Stromal cell of bone marrow (primary cell): ENCODE measurements at regions not wholly inside any gene's neighbourhood (a gene's known extent, or its start where the extent isn't known, plus 50 kb on each side); places are given as distances from the start of the nearest gene placed in this dataset.
"Not testable (repeated sequence)": the region's sequence is repeated elsewhere in the genome, so short reads cannot be mapped to it uniquely, and the experiment has no call there.

Experiments used
- DNase-seq: peaks from one replicate; pipeline ENCODE4 v3.0.0-alpha.2; 2012; ENCODE audit warnings: low read depth

DNA sequence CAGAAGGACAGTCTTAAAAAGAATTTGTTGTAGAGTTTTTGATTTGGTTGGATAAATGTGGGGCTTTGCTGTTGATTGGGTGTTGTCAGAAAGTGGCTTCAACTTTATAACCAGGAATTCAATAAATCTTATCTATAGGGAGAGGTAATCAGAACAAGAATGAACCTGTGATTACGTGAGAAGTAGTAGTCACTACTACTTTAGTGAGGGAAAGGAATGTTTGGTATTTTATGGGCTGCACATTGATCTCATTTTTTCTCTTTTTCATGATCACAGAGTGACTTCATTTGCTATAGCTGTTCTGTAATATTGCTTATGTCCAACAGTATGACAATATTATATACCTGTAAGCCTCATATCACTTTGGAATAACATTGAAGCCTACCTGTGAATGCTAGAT lies 485.2 kb upstream of the BCHE start:
- DNase-seq, result no peak

DNA sequence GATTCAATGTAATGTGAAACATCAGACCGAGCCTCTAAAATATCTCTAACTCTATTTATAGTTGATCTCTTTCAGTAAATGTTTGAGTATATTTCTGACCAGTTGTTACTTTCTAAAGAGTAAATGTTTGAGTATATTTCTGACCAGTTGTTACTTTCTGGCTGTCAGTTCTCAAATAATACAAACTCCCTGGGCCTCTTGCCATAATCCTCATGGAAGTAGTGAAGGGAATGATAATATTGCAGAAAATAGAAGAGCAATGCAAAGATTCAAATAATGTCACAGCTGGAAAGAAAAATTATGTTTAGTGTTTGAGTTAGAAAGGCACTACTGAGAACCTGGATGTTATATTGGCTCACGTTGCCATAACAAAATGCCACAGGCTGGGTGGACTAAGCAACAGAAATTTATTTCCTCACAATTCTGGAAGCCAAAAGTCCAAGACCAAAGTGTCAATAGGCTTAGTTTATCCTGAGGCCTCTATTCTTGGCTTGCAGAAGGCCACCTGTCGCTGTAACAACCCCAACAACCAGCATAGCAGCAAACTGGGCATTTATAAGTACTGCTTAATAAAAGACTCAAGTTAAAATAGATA lies 470.6 kb upstream of the BCHE start:
- DNase-seq, result no peak

DNA sequence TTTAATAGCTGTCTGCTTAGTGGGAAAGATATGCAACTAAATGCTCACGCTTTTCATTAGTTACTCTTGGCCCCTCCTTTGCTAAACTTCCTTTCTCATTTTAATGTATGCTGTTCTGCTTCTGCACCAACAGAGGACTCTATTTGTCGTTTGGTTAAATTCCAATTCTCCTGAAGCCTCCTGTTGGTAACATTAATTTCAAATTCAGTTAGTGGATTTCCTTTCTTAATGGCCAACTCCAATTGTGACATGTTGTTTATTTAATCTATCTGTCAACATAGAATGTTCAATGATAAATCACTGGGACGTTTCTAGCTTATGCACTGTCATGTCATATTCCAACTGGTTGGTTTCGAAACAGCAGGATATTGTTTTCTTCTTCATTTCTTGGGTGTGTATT lies 467.4 kb upstream of the BCHE start:
- DNase-seq, result no peak

DNA sequence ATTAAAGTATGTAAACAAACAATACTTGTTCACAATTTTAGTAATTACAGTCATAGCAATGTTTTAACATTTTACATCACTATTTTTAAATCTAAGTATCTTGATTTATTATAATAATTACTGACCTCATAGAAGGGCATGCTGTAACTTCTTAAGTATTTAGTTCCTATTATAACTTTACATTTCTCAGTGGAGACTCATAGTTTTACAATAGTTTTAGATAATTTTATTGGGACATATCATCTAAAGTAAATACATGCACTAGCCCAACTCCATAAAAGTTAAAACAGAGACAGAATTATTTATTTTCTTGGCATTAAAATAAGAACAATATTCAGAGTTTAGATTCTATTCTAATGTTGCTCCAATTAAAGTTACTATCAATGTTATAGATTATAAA lies 466.5 kb upstream of the BCHE start:
- no peak for DNase-seq

DNA sequence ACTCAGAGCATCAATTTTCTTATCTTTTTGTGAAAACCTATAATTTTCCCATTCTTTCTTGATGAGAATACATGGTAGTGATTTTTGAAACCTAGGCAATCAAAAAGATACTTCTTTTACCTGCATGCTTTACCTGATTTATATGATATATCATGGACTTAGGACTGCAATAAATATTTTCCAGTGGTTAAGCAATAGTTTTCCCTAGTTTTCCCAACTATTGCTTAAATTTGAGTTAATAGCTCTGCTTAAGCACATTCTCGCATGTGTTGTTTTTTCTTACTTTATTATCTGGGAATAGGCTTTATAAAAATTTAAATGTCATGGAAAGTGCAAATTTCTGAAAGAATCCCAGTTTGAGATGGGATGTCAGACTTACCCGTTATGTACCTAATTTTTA lies 465.1 kb upstream of the BCHE start:
- no peak for DNase-seq

DNA sequence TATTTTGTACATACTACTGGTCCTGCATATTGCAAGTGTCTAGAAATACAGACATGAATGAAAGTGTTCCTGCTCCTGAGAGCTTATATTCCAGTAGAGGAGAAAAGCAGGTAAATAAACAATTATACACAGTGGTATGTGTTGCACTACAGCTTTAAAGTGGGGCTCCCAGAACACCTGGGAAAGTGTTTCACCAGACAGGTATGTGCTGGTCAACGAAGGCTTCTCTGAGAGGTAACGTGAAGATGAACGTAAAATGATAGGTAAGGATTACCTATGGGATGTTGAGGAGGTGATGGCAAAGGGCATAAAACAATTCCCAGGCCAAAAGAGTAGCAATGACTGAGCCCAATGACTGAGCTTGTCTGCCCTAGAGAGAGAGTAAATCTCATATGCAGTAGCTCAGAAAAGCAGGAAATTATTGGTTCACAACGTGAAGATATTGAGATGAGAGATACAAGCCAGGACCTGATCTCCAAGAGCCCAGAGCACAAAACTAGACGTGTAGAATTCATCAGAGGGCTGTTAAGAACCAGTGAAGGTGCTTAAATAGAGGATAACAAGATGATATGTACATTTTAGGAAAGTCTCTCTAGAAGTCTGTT lies 459.1 kb upstream of the BCHE start:
- DNase-seq, result no peak

DNA sequence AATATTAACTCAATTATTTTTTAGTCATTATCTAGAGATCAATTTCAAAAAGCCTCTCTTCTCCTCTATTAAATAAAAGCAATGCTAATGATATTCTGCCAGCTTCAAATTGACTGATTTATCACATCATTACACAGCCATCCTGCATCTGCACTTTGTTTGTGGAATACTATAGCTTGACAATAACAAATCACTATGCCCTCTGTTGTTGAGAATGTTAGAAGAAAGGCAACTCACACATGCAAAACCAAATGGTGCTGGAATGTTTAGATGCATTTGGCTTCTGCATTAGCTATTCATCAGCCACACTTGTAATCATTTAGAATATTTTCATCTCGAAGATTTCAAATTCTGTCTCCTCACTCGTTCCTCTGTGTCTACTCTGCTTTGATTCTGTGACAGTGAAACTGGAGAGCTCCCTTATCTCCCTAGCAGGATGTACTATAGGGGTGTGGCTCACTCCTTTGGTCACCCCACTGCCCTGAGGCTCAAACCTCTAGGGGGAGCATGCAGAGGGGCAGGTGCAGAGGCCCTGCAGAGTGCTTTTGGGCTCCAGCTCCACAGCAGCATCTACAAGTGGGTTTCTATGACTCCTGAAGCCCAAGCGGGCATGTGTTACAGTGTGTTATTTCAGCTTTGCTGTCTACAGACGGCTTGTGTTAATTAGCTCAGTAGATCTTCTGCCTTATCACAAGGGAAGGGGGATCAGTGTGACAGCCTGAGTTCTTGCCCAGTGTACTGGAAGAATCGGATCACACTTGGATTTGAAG lies 454.1 kb upstream of the BCHE start:
- DNase-seq, result no peak

DNA sequence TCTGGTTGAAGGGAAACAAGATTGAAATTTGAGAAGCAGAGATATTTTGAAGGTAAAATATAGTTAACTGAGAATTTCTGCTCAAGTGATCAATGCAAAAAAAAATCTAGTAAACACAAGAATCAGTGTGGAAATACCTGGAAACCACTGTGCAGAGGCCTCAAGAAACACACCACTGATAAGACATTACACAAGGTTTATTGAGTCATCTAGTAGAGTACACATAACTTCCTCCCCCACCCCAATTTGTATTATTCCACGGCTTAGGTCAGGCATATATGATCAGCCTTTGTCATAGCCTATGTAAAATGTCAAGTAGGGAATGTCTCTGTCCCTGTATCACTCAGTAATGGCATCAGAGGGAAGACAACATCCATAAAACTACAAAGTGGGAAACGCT lies 447.8 kb upstream of the BCHE start:
- DNase-seq, result no peak

DNA sequence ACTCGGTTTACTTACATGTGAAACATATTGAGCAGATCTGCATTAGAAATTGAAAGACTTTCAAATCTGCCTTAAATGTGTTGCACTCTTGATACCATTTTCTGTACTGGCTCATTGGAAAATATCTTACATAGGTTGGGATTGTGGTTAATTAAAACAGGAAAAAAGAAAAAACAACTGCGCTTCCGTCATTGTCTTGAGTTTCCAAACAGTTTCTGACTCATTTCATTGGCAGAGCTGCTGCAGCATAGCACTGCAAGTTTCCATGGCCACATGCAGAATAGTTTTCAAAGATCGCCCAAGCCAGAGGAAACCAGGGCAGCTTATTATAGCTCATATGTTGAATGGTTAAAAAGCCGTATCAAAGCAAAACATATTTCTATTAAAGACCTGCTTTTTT lies 446.6 kb upstream of the BCHE start:
- DNase-seq, result peak; percentile 77

DNA sequence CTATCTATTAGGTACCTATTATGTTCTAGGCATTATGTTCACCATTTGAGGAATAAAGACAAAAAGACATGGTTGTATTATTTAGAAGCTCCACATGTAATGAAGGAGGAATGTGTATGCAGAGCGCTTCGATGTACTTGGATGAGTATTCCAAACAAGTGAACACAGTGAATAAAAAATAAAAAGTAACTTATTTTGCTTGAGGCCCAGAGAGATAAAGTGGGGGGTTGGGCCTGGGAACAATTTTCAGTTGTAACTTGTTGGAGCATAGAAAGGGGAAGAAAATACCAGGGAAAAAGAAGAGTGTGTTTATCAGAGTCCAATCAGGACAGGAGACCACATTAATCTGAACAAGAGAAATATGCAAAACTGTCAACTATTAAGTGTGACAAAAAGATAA lies 445.7 kb upstream of the BCHE start:
- no peak for DNase-seq

DNA sequence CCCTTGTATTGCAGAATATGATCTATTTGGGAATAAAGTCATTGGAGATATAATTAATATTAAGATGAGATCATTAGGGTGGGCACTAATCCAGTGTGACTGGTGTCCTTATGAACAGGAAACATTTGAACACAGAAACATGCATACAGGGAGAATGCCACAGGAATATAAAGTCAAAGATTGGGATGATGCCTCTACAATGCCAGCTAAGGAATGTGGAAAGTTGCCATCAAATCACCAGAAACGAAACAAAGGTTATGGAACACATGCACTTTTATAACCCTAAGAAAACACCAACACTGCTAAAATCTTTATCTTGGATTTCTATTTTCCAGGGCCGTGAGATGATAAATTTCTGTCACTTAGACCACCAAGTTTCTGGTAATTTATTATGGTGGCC lies 442.4 kb upstream of the BCHE start:
- DNase-seq, result no peak

DNA sequence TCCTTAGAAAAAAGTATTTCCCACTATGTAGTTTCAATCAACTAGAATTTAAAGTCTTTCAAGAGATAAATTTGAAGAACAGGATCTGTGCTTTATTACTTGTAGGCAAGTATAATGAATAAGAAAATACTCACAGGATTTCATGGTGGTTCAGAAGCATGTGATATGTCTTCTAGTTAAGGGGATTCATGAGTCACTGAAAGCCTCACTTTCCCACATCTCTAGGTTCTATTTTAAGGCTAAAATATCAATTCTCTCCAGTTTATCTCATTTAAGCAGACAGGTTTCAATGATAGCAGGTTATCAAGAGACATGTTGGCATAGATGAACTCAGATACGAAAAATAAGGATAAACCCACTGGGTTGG lies 437.8 kb upstream of the BCHE start:
- DNase-seq, result peak; percentile 9

DNA sequence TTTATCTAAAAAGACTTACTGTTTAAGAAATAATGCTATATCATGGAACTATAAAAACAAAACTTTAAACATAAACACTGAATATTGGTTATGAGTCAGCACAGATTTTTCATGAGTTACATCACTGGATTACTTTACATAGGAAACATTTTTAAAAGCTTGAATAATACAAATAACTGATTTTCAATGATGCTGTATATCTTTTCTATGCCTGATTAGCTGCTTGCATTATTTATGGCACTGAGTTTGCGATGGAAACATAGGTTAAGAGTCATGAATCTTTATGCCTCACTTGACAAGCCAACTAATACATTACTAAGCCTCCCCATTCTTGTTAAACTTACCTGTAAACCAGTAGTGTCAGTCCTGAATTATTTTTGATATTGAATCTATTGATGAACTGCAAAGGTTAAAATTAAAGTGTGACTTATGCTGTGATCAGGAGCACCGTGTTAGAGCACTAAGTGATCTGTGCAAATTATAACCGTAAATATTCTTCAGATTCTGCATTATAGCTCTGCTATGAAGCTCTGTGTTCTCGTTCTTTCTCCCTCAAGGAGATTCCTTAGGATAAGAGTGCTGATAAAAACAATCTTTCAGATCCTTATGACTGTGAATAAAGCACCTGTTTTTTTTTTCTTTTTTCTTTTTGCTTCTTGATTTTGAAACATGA lies 437.3 kb upstream of the BCHE start:
- DNase-seq, result no peak

DNA sequence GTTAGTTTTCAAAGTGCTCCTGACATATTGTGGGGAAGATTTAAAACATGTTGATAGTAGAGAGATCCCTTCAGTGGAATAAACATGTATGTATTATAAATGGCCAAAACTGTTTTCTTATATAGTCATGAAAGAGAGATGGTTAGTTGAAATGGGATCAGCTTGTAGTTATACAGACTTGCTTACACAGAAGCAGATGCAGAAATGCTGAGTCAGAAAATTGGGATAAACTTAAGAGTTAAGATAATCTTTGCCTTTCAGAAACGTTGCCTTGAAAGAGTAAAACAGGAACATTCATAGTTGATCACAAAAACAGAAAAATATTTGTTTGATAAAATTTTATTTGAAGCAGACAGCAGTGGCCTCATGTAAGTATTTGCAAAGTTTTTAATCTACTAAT lies 433.2 kb upstream of the BCHE start:
- DNase-seq, result no peak

DNA sequence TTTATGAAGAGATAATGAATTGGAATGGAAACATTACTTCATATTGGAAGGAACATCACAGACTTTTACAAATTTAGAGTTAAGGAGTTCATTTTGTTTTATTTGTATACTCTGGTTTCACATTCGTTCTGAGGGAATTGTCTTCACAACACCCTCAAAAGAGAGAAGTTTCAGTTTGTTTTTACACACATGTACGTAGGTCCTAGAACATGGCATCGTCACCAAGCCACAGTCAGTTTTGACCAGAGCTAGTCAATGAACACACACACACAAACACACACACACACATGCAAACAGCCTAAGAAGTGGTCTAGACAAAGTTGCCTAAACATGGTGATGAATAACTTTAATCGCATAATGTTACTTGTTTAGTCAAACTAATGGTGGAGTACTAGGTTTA lies 427.9 kb upstream of the BCHE start:
- DNase-seq, result no peak

DNA sequence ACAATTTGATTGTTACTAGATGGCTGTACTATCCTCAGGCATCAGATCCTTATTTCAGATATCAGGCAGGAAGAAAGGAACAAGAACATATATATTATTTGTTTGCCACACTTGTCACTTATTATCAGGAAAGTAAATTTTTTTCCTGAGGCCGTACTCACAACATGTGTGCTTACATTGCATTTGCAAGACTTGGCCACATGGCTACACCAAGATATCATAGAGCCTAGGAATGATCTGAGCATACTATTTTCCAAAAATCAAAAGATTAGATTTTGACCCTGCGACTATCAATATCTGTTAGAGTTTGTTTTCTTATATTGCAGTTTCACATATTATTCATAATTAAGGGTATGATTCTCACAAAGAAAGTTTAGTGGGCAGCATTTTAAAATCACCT lies 426.2 kb upstream of the BCHE start:
- DNase-seq, result no peak

DNA sequence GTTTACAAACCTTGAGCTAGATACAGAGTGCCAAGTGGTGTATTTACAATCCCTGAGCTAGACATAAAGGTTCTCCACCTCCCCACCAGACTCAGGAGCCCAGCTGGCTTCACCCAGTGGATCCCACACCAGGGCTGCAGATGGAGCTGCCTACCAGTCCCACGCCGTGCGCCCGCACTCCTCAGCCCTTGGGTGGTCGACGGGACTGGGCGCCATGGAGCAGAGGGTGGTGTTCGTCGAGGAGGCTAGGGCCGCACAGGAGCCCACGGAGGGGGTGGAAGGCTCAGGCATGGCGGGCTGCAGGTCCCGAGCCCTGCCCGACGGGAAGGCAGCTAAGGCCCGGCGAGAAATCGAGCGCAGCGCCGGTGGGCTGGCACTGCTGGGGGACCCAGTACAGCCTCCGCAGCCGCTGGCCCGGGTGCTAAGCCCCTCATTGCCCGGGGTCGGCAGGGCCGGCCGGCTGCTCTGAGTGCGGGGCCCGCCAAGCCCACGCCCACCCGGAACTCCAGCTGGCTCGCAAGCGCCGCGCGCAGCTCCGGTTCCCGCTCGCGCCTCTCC lies 421.1 kb upstream of the BCHE start:
- DNase-seq, result not testable (repeated sequence)

DNA sequence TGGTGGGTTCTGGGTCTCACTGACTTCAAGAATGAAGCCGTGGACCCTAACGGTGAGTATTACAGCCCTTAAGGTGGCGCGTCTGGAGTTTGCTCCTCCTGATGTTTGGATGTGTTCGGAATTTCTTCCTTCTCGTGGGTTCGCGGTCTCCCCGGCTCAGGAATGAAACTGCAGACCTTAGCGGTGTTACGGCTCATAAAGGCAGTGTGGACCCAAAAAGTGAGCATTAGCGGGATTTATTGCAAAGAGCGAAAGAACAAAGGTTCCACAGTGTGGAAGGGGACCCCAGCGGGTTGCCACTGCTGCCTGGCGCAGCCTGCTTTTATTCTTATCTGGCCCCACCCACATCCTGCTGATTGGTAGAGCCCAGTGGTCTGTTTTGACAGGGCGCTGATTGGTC lies 420.5 kb upstream of the BCHE start:
- no peak for DNase-seq

DNA sequence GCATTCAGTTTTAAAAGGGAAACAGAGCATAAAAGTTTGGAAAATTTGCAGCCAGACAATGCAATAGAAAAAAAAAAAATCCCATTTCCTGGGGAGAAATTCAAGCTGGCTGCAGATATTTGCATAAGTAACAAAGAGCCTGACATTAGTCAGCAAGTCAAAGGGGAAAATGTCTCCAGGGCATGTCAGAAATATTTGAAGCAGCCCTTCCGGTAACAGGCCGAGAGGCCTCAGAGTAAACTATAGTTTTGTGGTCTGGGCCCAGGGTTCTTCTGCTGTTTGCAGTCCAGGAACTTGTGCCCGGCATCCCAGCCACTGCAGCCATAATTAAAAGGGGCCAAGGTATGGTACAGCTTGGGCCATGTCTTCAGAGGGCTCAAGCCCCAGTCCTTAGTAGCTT lies 411.6 kb upstream of the BCHE start:
- no peak for DNase-seq

DNA sequence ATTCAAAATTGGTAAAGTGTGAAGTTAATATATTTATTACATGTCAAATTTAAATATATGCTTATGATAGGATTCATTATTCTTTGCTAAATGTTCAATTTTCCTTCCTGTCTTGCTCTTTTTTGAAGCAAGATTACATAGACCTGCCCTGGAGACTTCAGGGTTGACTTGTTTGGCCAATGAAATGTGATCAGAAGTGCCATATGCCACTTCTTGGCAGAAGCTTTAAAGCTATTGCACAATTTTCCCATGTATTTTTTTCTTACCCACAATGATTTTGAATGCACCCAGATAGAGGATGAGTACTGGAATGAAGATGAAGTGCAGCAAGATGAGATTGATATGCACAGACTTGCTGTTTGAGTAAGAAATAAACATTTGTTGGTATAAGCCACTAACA lies 406.3 kb upstream of the BCHE start:
- no peak for DNase-seq

DNA sequence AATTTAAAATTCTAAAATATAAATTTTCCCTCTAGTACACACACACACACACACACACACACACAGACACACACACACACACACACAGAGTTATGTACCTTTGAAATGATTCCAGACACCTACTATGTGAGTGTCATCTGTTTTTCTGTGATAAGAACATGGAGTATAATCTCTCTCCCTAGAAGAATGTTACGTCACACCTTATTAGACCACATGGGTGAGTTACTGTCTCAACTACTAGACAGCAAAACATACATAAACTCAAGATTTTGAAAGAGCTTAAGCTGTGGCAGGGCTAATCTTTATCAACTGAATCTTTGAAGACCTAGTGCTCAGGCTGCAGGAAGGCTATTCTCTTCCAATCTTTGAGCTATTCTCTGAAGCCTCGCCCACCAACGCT lies 385.9 kb upstream of the BCHE start:
- DNase-seq, result no peak

DNA sequence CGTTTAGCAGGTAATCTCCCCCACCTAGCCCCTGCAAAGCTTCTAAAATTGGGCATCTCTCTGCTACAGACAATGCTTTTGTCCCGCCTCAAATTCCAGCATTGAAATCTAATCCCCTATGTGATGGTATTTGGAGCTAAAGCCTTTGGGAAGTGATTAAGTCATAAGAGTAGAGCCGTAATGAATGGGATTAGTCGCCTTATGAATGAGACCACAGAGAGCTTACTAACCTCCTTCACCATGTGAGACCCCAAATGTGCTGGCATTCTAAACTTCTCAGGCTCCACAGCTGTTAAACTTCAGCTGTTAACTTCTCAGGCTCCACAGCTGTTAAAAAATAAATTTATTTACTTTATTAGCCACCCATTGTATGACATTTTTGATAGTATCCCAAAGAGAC lies 374.2 kb upstream of the BCHE start:
- no peak for DNase-seq

DNA sequence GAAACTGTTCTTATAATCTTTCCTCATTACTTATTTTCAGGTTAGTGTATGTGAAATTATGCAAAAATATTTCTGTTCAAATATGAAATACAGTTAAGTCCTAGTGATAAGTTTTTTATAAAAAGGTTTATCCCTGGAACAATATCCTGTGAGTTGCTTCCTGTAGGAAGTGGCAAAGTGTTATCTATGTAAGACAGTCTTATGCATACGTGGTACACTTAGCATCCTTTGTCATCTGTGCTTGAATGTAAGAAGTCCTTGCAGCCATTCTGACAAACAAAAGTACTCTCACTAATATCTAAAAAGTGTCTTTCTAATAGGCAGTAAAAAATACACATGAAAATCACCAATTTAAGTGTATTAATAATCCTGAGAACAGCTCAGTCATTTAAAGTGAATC lies 372.5 kb upstream of the BCHE start:
- DNase-seq, result no peak
